ENCODE measurements at regions not wholly inside any gene's neighbourhood (a gene's known extent, or its start where the extent isn't known, plus 50 kb on each side); places are given as distances from the start of the nearest gene placed in this dataset.
A peak's percentile ranks its signal among the peaks of the same experiment; 100 is the strongest.
"Not testable (repeated sequence)": the region's sequence is repeated elsewhere in the genome, so short reads cannot be mapped to it uniquely, and the experiment has no call there.

DNA sequence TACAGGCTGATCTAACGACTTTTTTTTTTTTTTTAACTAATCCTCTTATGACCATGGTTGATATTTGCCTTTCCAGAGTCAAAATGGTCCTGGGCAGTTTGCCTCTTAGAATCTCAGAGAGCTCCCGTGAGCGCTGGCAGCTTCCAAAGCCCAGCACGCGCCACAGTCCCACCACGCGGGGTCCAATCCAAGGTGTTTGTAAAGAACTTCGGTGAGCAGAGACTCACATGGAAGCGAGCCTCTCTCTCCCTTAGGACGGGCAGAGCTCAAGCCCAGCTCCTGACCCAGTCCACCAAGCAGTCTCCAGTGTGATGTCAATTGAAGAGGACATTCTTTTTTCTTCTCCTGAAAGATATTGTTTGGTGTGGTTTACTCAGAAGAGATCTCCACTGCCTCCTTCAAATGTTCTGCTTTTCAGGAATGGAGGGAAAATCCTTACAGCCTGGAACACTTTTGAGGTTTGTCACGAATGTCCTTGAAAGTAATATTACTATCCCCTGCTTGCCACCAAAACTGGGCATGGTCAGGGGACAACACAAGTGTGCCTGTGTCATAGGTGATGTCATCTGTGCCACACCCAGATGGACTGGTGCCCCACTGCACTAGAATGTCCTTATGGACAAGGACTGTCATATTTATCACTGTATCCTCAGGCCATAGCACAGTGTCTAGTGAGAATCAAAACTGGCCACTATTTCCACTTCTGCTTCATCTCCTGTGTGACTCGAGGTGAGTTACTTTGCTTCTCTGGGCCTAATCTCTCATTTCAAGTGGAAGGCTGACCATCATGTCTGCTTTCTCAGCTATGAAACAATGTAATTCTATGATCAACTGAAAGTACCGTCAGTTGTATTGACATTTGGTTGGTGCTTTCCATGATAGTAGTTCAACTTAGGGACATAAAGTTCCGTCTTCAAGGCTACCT lies 97.4 kb upstream of the EDEM3 start:
- no peak for DNase-seq

DNA sequence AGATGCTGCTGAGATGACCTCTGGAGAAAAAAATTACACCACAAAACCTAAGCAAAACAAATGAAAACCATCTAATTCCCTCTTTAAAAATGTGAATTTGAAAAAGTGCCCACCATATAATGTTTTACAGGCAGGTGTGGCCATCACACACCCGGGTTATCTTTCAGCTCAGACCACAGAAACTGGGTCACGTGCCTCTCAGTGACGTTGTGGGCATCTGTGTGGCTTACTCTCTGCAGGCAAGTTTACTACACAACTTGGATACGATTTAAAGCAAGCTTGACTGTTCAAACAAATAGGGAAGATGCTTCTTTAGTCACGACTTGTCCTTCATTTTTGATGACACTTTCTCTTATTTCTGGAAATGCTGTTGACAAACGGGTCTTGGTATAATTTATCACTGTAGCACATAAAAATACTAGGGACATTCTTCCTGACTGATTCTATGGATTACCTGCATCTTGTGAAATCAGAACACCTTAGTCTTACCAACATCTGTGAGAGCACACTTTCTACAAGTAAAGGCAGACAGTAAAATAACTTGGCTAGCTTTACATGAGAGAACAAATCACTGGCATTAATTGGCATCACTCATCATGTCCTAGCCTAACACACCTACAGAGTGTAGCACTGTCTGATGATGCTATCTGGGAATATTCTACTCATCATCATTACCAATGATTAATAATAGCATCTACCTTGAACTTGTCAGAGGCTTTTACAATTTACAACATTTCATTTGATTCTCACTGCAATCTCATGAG lies 89.3 kb upstream of the EDEM3 start:
- DNase-seq: peak; percentile 23 to 70 (median 50)

DNA sequence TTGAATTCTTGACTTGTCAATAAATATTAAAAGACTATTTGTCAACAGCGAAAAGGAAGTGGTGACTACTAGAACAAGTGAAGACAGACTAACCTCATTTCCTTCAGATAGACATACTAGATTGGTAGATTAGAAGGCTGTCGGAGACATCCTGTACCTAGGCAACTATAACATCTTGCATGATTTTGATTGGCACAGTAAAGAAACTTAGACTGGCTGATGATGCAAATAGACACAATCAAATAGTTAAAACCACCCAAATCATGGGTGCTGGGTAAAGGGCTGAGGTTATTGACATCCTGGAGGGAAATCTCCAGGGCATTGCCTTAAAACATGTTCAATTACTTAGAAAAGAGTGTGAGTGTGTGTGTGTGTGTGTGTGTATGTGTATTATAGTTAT lies 85.9 kb upstream of the EDEM3 start:
- peak in 3 of 5 donors; percentile 4 to 72 (median 31) for DNase-seq

DNA sequence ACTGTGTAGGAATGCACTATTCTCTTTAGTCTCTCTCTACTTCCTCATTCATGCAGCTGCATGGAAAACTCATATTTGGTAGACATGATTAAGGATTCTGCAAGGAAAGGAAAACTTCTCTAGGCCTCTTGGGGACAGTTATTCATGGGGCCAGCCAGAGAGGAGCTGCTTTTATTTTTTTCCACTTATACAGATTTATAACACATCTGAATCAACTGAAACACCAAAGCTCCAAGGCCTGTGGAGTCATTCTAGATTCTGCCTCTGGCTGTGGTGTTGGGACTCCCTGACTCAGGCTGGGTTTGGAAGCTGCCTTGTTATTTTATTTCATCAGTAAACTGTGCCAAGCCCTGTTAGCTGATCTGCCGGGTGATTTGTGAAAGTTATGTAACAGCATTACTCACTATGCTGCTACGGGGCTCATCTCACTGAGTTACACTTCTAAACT lies 83.9 kb upstream of the EDEM3 start:
- no peak for DNase-seq

DNA sequence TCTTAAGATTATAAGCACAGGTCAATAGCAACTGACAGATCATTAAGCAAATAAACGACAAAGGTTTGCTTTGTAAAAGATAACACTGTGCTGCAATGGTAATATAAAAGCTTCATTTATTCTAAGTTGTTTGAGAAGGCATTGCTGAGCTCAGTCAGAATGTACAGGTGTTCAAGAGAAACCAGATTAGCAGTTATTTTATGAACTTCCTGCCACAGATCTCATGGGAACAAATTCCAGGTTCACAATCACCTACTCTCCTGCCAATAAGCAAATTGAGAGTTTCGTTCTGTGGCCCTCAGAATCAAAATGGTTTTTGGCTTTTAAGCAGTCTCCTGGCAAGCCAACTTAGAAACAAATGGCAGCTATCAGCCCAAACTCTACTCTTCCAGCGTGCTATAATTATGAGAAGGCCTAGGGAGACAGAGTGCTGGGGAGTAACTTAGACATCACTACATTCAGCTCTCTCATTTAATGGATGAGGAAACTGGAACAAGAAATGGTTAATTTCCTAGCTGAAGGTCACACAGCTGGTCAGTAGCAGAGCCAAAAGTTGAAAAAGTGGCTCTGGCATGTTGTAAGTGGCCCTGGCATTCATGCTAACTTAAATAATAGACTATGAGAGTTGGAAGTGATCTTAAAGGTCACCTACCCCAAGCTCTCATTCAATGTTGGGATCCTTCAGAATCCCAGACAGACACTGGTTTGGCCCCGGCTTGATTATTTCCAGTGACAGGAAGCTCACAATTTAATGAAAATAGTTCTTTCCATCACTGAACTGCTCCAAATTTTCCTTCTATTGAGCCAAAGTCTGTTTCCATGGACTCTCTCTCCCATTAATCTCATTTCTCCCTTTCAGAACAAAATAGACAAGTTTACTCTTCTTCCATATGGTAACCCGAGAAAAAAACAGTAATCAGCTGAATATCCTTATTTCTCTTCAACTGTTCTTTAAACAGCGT lies 82.6 kb upstream of the EDEM3 start:
- no peak for DNase-seq

DNA sequence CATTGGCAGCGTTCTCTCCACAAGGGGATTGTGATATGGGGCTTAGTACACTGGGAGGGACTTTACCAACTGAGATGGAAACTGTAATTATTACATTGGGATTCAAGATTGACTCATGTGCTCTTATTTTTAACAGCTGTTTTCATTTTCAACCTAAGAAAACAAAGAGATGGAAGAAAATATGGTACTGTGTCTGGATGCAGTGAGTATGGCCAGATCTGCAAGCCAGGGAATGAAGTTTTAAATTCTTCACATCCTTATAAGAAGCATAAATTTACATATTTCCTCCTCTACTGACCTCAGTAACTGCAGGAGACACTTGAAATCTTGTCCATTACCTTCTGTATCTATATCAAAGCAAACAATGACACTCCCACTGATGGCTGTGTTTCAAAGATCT lies 81.5 kb upstream of the EDEM3 start:
- DNase-seq: no peak

DNA sequence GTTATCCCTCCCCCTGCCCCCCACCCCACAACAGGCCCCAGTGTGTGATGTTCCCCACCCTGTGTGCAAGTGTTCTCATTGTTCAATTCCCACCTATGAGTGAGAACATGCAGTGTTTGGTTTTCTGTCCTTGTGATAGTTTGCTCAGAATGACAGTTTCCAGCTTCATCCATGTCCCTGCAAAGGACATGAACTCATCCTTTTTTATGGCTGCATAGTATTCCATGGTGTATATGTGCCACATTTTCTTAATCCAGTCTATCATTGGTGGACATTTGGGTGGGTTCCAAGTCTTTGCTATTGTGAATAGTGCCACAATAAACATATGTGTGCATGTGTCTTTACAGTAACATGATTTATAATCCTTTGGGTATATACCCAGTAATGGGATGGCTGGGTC lies 79.3 kb upstream of the EDEM3 start:
- DNase-seq: not testable (repeated sequence)

DNA sequence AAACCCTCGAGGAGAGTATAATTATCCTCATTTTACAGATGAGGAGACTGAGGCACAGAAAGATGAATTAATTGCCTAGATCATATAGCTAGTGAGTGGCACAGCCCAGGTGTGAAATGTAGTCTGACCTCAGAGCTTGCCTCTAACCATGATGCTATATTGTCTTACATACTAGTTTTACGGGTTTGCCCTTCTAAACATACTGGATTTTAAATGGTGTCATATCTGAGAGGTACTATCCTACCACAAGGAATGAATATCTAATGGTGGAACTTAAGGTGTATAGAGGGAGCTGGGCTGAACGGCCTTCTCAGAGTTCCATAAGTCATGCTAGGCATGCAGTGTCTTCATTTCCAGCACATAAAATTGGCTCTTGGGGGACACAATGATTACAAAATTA lies 77.9 kb upstream of the EDEM3 start:
- no peak for DNase-seq

DNA sequence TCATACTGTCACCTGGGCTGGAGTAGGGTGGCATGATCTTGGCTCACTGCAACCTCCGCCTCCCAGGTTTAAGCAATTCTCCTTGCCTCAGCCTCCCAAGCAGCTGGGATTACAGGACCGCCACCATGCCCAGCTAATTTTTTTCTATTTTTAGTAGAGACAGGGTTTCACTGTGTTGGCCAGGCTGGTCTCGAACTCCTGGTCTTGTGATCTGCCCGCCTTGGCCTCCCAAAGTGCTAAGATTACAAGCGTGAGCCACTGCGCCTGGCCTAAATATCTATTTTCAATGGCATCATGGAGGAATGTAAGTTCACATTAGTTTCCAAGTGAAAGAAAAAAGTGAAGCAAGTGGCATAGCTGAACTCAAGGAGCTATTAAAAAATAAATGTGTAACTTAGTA lies 74.8 kb upstream of the EDEM3 start:
- DNase-seq: not testable (repeated sequence)

DNA sequence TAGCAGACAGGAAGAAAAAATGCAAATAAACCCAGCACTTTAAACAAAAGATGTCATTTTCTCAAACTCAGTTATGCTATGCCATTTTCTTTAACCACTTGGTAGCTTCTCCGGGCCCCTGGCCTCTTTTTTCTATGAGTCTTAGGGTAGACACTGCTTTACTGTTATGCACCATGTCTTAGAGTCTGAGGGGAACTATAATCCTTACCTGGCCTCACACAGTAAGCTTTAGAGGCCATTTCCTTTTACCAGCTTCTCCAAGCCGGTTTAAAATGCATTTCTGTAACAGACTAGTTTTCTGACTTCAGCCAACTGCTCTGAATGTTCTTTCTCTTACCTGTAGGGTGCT lies 73.7 kb upstream of the EDEM3 start:
- no peak for DNase-seq

DNA sequence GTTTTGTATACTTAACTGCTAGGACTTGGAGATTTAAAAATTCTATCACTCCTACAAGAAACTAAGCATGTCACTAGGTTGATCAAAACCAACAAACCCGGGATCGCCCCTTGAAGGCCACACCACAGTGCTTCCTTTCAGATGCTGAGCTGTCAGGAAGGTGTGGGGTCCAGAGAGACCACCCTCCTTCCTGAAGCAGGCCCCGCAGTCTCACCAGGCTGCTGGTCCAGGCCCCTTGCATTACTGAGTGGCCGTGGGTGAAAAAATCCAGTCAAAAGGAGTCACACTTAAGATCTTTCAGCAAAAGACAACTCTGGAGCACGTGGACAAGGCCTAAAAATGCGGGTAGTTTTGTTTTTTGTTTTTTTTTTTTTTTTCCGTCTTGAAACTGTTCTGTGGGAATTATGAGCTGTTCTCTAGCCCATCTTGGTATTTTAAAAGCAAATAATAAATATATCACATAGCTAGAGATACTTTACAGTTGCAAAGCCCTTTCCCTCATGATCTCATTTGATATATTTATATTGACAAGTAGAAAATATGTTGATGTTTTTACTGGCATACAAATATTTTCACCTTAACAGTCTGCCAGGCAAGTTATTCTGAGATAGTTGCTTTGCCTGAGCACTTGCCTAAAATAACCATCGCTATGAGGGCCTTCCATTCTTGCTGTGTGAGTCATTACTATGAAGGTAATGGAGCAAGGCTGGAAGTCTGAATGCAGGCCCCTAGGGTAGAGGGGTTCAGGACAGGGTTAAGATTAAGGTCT lies 73.1 kb upstream of the EDEM3 start:
- DNase-seq: no peak

DNA sequence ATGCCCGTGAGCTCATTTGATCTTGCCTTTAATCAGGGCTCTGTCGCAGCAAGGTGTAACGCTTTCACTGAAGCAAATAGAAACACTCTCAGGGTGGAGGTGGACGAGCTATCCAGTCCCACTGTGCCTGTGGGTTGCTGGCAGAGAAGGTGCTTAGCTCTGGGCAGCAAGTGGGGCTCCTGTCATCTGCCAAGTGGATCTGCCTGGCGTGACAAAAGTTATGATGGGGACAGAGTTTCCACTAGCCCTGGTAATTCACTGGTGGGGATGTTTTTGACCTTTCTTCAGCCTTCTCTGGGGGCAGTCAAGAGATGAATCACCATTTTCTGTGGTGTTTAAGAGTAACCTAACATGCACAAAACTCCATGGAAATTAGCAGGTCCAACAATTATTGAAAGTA lies 71.3 kb upstream of the EDEM3 start:
- no peak for DNase-seq

DNA sequence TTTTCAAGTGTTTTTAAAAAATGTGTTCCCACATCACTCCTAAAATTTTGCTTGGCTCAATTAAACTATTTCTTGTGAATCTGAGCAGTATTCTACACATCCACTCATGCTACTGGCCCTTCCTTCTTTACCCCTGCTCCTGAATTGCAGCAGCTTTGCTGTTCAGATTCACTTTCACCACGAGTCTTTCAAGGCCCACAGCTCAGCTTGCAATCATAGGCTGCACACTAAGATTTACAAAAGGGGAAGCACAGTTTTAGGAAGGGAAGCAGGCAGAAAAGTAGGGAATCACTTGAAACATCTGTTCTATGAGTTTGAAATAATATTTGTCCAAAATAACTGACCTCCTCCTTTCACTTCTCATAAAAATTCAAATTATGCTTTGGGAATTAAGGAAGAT lies 70.9 kb upstream of the EDEM3 start:
- DNase-seq: no peak

DNA sequence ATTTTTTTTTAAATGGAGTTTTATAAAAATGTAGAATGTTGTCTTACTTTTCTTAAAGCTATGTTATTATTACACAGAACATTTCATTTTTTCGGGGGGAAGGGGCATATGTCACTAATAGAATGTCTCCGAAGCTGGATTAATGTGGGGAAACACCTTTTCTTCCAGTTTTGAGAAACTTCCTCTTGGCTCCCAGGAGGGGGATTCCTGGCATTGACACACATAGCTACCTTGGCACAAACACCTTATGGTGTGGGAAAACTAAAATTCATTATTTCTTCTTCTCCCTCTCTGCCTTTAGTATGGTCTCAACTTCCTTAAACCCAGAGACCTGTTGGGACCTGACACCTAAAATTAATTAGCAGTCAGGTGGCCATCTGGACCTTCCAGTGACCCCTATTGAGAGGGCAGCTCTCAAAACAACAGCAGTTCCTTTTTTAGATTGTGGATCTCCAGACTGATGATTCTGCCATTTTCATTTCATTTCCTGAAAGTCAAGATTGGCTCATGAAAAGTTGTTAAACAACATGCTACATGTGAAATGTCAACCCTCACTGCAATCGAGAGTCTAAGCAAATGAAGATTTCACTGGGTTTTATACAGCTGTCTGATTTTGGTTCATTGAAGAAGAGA lies 70.1 kb upstream of the EDEM3 start:
- no peak for DNase-seq

DNA sequence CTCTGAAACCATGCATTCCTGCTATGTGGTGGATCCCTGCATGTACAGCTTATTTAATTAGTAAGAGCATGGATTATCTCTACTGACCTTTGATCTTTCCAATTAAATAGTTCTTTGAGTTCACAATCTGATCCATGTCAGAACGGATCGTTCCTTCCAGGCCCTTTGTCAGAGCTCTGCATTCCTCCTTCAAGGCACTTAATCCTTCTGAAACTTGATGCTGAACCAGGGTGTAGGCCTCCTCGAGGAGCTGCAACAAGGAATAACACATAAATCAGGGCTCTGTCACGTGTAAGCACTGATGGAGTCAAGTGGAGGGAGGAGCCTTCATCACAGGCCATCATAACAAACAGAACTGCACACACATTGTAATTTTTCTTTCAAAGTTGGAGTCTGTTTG lies 68.4 kb upstream of the EDEM3 start:
- no peak for DNase-seq

DNA sequence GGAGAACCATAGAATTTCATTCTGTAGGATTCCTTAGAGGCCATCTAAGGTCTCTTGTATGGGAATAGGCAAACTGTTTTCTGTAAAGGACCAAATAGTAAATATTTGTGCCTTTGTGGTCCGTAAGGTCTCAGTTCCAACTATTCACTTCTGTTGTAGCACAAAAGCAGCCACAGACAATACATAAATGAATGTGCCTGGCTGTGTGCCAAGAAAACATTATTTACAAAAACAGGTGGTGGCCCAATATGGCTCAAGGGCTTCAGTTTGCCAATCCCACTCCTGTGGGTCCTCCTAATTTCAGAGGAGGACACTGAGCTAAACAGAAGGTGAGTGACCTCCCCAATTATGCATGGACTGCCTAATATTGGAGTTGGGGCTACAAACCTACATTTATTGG lies 67.6 kb upstream of the EDEM3 start:
- no peak for DNase-seq

DNA sequence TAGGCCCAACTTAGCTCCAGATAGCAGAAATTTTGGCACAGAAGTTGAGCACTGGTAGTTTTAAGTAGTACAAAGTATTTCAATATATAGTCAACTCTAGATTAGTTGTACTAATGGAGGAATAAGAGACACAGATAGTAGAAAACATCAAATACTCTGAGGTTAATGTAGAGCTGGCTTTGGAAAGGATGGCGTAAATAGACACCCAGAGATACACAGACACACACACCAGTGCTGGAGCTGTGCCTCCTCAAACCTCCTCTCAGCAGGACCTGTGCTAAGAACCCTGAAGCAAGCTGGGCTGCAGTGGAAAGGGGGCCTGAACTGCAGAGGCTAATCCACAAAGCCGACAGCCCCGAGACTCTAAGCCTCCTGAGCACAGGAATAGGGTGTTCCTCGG lies 67.0 kb upstream of the EDEM3 start:
- DNase-seq: no peak

DNA sequence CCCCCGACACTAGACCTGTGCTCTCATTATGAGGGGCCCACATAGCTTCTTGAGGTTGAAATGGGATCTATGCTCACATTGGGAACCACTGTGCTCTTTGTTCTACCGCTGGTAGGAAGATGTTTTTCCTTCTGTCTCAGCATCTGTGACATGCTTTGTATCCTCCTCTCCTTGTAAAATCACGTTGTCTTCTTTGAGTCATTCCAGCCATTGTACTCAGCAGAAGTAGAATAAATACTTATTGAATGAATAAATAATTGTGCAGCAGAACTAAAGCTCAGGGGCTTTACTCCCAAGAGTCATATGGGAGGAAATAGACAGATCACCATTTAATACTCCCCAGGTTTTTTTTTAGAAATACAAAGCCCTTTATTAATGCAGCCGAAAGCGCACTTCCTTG lies 66.3 kb upstream of the EDEM3 start:
- DNase-seq: no peak

DNA sequence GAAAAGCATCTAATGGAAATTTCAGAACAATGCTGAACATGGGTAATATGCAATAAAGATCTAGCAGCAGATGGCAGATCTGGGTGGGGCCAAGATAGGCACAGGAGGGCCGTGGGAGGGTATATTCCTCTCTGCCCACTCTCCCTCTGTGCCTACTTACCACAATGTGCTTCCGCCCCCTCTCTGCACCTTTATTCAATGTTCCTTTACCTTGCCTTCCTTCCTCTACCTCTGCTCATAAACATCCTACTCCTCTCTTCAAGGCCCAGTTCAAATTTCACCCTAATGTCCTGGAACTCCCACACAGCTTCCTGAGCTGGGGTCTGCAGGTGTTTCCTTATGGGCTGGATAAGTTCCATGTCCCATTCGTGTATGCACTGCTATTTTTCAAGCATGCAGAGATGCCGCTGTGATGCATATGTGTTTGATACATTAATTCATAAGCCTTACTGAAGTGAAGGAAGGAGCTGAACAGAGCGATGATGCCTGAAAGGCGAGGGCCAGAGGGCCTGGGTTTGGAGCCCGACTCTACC lies 65.6 kb upstream of the EDEM3 start:
- DNase-seq: no peak

DNA sequence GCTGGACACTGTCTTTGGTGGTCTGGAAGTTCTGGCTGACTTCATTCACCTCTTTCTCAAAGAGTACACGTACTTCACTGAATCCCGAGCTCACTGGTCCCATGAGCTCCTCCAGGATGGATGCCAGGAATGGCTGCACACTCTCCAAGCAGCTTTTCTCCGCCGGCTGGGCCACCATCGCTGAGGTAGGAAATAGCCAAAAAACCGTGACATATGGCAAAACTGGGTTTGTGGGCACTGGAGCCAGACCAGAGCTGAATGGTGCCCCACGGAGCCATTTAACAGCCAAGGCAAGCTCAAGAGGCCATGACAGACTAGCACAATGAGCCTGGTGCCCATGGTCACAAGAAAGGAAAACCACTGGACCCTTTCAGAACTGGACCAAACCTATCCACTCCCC lies 64.0 kb upstream of the EDEM3 start:
- DNase-seq: no peak

DNA sequence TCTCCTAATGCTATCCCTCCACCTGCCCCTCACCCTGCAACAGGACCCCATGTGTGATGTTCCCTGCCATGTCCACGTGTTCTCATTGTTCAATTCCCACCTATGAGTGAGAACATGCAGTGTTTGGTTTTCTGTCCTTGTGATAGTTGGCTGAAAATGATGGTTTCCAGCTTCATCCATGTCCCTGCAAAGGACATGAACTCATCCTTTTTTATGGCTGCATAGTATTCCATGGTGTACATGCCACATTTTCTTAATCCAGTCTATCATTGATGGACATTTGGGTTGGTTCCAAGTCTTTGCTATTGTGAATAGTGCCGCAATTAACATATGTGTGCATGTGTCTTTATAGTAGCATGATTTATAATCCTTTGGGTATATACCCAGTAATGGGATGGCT lies 62.3 kb upstream of the EDEM3 start:
- DNase-seq: not testable (repeated sequence)
